ENCODE measurements at regions not wholly inside any gene's neighbourhood (a gene's known extent, or its start where the extent isn't known, plus 50 kb on each side); places are given as distances from the start of the nearest gene placed in this dataset.
"Not testable (repeated sequence)": the region's sequence is repeated elsewhere in the genome, so short reads cannot be mapped to it uniquely, and the experiment has no call there.

DNA sequence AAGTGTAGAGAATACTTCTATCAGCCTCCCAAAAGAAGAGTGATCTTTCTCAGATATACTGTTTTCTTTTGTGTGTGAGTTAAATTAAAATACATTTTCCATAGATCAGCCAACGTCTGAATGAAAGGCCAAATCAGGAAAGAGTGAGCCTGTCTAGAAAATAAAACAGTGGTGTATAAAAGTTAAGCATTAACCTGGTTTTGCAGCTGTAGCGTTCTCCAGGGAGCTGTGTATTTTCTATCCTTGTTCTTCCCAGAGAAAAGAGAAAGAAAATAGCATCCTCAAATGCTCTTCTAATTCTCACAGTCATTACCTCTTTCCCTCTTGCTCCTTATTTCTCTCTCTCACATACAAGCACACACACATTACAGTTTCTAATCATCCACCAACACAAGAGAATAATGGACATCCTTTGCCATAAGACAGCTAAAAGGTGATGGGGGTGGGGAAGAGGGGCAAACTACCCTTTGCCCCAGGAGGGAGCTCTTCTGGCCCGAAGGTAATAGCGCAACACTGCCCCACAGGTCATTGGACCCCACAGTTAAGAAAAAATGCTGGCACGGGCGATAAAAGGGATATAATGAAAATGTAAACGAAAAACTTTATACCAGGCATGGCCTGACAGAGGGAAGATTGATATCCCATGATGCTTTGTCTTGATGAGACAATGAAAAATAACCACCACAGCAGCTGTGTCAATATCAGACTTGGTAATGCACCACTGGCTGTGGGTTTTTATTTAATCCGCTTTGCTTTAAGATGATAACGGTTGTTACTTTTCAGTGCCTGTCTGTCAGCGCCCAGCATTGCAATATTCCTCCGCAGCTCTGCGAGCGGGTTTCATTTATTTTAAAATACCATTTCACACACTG lies 150.3 kb downstream of the NUF2 start:
- Histone ChIP-seq H3K27ac (ENCODE audit: low read depth, low read length) (no peak overlapping the region), H3K4me3 (ENCODE audit: low read length in 3 of 3) (no peak overlapping the region), H3K4me1 (ENCODE audit: control insufficient read depth in 3 of 3, insufficient read depth in 3 of 3, low read length in 3 of 3) (no peaks in the 10 kb centered on the region), H3K9ac (ENCODE audit: low read depth in 1 of 3, low read length in 3 of 3) (no peak overlapping the region), H3K27me3 (ENCODE audit: control insufficient read depth in 3 of 3, insufficient read depth in 3 of 3, low read length in 3 of 3) (no peaks in the 10 kb centered on the region), H3K9me3 (ENCODE audit: control insufficient read depth in 3 of 3, low read length in 3 of 3) (no peaks in the 10 kb centered on the region), H3K36me3 (ENCODE audit: control insufficient read depth in 3 of 3, insufficient read depth in 3 of 3, low read length in 3 of 3) (no peaks in the 10 kb centered on the region)

DNA sequence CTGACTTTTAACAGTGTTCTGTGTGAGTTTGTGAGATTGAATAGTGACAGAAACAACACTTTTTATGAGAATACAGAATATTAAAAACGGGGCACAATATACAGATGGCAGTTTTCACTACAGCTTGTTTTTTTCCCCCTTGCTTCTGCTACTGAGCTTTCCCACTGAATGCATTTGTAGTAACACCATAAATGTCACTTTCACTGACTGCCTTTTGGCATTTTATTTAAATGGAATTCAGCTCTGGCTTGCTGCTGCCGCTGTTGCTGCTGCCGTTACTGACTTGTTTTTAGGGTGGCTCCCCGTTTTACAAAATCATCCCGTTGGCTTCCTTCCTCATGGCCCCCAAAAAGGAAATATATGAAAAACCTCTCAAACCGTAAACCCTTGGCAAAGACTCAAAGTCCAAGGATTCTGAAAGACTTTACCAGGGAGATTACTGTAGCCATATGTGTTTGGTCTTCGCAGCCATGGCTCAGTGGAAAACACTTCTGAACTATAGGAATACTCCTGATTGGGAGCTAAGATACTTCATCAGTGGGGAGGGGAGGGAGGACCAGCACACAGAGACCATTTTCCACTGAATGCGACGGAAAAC lies 151.0 kb downstream of the NUF2 start:
- no peaks in the 10 kb centered on the region for H3K36me3 ChIP-seq (ENCODE audit: control insufficient read depth in 3 of 3, insufficient read depth in 3 of 3, low read length in 3 of 3)
- no peak overlapping the region for H3K4me3 ChIP-seq (ENCODE audit: low read length in 3 of 3)
- no peaks in the 10 kb centered on the region for H3K4me1 ChIP-seq (ENCODE audit: control insufficient read depth in 3 of 3, insufficient read depth in 3 of 3, low read length in 3 of 3)
- no peak overlapping the region for H3K27ac ChIP-seq (ENCODE audit: low read depth, low read length)
- H3K9me3 ChIP-seq (ENCODE audit: control insufficient read depth in 3 of 3, low read length in 3 of 3): no peaks in the 10 kb centered on the region
- no peaks in the 10 kb centered on the region for H3K27me3 ChIP-seq (ENCODE audit: control insufficient read depth in 3 of 3, insufficient read depth in 3 of 3, low read length in 3 of 3)
- no peak overlapping the region for H3K9ac ChIP-seq (ENCODE audit: low read depth in 1 of 3, low read length in 3 of 3)

DNA sequence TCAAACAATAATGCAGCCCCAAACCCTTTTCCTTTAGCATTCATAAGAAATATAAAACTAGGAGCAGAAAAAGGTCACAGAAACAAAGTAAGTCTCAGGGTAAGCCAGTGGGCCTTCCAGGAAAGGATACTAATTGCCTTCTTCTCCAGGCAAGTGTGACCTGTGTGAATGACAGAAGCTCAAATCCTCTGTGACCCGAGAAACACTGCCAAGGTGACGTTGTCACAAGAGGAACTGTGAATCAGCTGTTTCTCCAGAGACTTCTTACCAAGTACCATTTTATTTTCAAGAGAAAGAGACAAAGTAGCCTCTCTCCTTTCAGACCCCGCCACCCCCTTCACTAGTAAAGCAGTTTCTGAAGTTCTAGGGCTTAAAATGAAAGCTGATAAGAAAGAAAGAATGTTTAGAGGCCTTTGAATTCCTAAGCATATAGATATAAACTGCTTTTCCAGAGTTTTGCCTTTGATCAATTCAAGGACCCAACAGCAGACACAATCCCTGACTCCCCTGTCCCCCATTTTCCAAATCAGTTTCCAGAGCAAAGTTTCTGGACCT lies 155.6 kb downstream of the NUF2 start:
- Histone ChIP-seq H3K4me3 (ENCODE audit: low read length in 3 of 3) (no peak overlapping the region), H3K27me3 (ENCODE audit: control insufficient read depth in 3 of 3, insufficient read depth in 3 of 3, low read length in 3 of 3) (no peaks in the 10 kb centered on the region), H3K4me1 (ENCODE audit: control insufficient read depth in 3 of 3, insufficient read depth in 3 of 3, low read length in 3 of 3) (no peaks in the 10 kb centered on the region), H3K9me3 (ENCODE audit: control insufficient read depth in 3 of 3, low read length in 3 of 3) (no peaks in the 10 kb centered on the region), H3K27ac (ENCODE audit: low read depth, low read length) (no peak overlapping the region), H3K36me3 (ENCODE audit: control insufficient read depth in 3 of 3, insufficient read depth in 3 of 3, low read length in 3 of 3) (no peaks in the 10 kb centered on the region), H3K9ac (ENCODE audit: low read depth in 1 of 3, low read length in 3 of 3) (no peak overlapping the region)

DNA sequence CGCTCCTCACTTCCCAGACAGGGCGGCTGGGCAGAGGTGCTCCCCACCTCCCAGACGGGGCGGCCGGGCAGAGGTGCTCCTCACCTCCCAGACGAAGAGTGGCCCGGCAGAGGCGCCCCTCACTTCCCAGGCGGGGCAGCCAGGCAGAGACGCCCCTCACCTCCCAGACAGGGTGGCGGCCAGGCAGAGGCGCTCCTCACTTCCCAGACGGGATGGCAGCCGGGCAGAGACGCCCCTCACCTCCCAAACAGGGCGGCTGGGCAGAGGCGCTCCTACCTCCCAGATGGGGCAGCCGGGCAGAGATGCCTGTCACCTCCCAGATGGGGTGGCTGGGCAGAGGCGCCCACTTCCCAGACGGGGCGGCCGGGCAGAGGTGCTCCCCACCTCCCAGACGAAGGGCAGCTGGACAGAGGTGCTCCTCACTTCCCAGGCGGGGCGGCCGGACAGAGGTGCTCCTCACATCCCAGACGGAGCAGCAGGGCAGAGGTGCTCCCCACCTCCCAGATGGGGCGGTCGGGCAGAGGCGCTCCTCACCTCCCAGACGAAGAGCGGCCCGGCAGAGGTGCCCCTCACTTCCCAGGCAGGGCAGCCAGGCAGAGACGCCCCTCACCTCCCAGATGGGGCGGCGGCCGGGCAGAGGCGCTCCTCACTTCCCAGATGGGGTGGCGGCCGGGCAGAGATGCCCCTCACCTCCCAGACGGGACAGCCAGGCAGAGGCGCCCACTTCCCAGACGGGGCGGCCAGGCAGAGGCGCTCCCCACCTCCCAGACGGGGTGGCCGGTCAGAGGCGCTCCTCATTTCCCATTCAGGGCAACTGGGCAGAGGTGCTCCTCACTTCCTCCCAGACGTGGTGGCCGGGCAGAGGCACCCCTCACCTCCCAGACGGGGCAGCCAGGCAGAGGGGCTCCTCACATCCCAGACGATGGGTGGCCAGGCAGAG lies 176.9 kb downstream of the NUF2 start:
- not testable (repeated sequence) for H3K4me1 ChIP-seq (ENCODE audit: control insufficient read depth in 3 of 3, insufficient read depth in 3 of 3, low read length in 3 of 3); H3K9ac ChIP-seq (ENCODE audit: low read depth in 1 of 3, low read length in 3 of 3); H3K9me3 ChIP-seq (ENCODE audit: control insufficient read depth in 3 of 3, low read length in 3 of 3); H3K36me3 ChIP-seq (ENCODE audit: control insufficient read depth in 3 of 3, insufficient read depth in 3 of 3, low read length in 3 of 3); H3K27me3 ChIP-seq (ENCODE audit: control insufficient read depth in 3 of 3, insufficient read depth in 3 of 3, low read length in 3 of 3); H3K4me3 ChIP-seq (ENCODE audit: low read length in 3 of 3); H3K27ac ChIP-seq (ENCODE audit: low read depth, low read length)

DNA sequence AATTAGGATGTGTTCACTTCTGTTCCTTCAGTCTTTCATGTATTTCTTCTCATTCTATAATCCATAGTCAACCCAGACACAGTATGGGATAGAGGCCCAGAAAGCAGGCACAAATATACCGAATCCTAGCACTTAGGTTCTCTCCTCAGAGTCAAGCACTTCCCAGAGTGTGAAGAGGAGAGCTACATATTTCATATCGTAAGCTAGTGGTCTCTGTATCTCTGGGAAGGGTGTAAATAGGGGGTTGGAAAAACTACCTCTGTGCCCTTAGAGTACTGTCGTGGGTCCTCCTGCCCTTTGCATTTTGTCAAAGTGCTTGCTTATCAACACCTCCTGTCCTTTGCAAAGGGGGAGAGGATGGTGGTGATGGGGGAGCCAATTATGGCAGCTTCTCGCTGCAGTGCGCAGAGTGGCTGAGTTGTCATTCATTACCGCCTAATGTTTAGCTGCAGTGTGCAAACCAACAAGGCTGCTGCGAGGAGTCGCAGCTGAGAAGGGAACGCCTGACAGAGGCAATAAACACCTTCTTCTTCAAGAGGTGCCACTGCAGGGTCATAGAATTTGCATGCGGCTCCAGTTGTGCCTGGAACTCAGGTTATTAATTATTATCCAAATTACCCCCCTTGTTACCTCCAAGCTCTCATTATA lies 182.7 kb downstream of the NUF2 start:
- Histone ChIP-seq H3K36me3 (ENCODE audit: control insufficient read depth in 3 of 3, insufficient read depth in 3 of 3, low read length in 3 of 3) (no peaks in the 10 kb centered on the region), H3K27ac (ENCODE audit: low read depth, low read length) (no peak overlapping the region), H3K4me3 (ENCODE audit: low read length in 3 of 3) (no peak overlapping the region), H3K9ac (ENCODE audit: low read depth in 1 of 3, low read length in 3 of 3) (no peak overlapping the region), H3K27me3 (ENCODE audit: control insufficient read depth in 3 of 3, insufficient read depth in 3 of 3, low read length in 3 of 3) (no peaks in the 10 kb centered on the region), H3K9me3 (ENCODE audit: control insufficient read depth in 3 of 3, low read length in 3 of 3) (peaks cover 0 to 2% (median 0%) of the 10 kb centered on the region in 3 donors), H3K4me1 (ENCODE audit: control insufficient read depth in 3 of 3, insufficient read depth in 3 of 3, low read length in 3 of 3) (no peaks in the 10 kb centered on the region)

DNA sequence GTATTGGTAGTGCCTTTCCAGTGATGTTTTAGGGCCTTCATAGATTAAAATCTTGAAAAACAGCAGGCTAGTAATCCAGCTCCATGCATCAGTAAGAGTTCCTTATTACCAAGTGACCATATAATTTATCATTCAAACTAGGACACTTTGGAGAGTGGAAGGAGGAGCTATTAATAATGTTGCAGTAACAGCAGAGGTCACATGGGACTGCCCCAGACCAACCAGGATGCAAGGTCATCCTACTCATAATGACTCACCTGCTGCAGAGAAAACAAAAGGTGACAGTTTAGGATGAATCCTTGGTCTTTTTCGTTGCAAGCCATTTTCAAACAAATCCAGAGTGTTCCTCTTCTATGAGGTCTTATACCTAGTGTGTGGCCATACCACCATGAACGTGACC lies 187.4 kb downstream of the NUF2 start:
- H3K36me3 ChIP-seq (ENCODE audit: control insufficient read depth in 3 of 3, insufficient read depth in 3 of 3, low read length in 3 of 3): no peaks in the 10 kb centered on the region
- no peaks in the 10 kb centered on the region for H3K4me1 ChIP-seq (ENCODE audit: control insufficient read depth in 3 of 3, insufficient read depth in 3 of 3, low read length in 3 of 3)
- no peak overlapping the region for H3K9ac ChIP-seq (ENCODE audit: low read depth in 1 of 3, low read length in 3 of 3)
- H3K27ac ChIP-seq (ENCODE audit: low read depth, low read length): no peak overlapping the region
- no peak overlapping the region for H3K4me3 ChIP-seq (ENCODE audit: low read length in 3 of 3)
- H3K27me3 ChIP-seq (ENCODE audit: control insufficient read depth in 3 of 3, insufficient read depth in 3 of 3, low read length in 3 of 3): no peaks in the 10 kb centered on the region
- no peaks in the 10 kb centered on the region for H3K9me3 ChIP-seq (ENCODE audit: control insufficient read depth in 3 of 3, low read length in 3 of 3)

DNA sequence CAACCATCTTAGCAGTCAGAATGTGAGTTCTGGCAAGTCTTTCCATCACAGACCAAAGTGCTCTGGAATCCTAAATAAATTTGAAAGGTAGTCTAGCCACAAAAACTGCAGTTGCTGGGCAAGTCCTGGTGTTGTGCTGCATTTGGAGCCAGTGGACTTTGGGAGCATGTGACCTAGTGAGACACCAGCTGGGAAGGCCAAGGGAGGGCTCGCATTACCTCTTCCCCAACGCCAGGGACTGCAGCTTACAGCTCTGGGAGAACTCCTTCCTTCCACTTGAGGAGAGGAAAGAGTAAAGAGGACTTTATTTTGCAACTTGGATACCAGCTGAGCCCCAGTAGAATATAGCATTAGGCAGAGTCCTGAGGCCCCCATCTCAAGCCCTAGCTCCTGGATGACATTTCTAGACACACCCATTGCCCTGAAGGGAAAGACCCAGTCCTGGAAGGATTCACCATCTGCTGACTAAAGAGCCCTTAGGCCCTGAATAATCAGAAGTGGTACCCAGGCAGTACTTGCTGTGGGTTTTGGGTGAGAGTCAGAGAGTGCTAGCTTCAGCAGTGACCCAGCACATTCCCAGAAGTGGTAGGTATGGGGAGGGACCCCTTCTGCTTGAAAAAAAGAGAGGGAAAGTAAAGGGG lies 190.7 kb downstream of the NUF2 start:
- no peak overlapping the region for H3K27ac ChIP-seq (ENCODE audit: low read depth, low read length)
- H3K9ac ChIP-seq (ENCODE audit: low read depth in 1 of 3, low read length in 3 of 3): no peak overlapping the region
- no peaks in the 10 kb centered on the region for H3K27me3 ChIP-seq (ENCODE audit: control insufficient read depth in 3 of 3, insufficient read depth in 3 of 3, low read length in 3 of 3)
- H3K4me1 ChIP-seq (ENCODE audit: control insufficient read depth in 3 of 3, insufficient read depth in 3 of 3, low read length in 3 of 3): no peaks in the 10 kb centered on the region
- no peaks in the 10 kb centered on the region for H3K36me3 ChIP-seq (ENCODE audit: control insufficient read depth in 3 of 3, insufficient read depth in 3 of 3, low read length in 3 of 3)
- no peaks in the 10 kb centered on the region for H3K9me3 ChIP-seq (ENCODE audit: control insufficient read depth in 3 of 3, low read length in 3 of 3)
- H3K4me3 ChIP-seq (ENCODE audit: low read length in 3 of 3): no peak overlapping the region

DNA sequence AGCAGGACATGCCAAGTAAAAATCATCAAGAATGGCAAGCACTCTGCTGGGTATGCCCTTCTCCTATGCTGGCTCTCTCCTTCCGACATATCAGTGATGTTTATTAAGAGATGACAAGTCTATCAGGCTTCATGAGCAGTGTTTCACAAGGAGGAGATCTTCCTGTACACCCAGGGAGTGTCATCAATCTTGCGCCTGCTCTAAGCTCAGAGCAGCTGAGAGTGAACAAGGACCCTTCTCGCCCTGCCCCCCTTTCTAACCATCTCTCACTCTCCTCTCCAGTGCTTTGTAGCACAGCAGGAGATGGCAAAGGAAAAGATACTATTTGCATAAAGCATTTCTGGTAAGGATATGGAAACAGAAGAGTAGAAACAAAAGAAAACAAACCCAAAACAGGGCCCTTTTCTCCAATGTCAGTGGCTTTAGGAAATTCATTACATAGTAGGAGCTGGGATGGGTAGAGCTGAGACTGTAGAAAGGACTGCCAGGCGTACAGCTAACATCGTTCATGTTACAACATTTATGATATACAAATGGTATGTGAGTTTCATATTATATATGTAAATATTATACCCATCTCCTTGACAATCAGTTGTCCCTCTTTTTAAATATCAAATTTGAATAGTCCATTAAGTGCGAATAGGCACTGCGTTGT lies 201.7 kb downstream of the NUF2 start:
- no peak overlapping the region for H3K4me3 ChIP-seq (ENCODE audit: low read length in 3 of 3)
- H3K27me3 ChIP-seq (ENCODE audit: control insufficient read depth in 3 of 3, insufficient read depth in 3 of 3, low read length in 3 of 3): no peaks in the 10 kb centered on the region
- H3K27ac ChIP-seq (ENCODE audit: low read depth, low read length): no peak overlapping the region
- no peaks in the 10 kb centered on the region for H3K9me3 ChIP-seq (ENCODE audit: control insufficient read depth in 3 of 3, low read length in 3 of 3)
- H3K36me3 ChIP-seq (ENCODE audit: control insufficient read depth in 3 of 3, insufficient read depth in 3 of 3, low read length in 3 of 3): no peaks in the 10 kb centered on the region
- H3K4me1 ChIP-seq (ENCODE audit: control insufficient read depth in 3 of 3, insufficient read depth in 3 of 3, low read length in 3 of 3): no peaks in the 10 kb centered on the region
- no peak overlapping the region for H3K9ac ChIP-seq (ENCODE audit: low read depth in 1 of 3, low read length in 3 of 3)
